HL-60 (cell line): ENCODE measurements at regions not wholly inside any gene's neighbourhood (a gene's known extent, or its start where the extent isn't known, plus 50 kb on each side); places are given as distances from the start of the nearest gene placed in this dataset.

ENCODE experiments used
- TF ChIP-seq, protein P1 (sequence below): IDR thresholded peaks from one replicate; pipeline ENCODE4 v1.5.1; 2011; ENCODE audit warnings: low read length, control low read depth, inconsistent platforms; ENCODE audit not compliant: insufficient read depth
- TF ChIP-seq, protein P2 (sequence below): IDR thresholded peaks from 2 replicates; pipeline ENCODE4 v1.6.1; 2012; ENCODE audit warnings: low read depth; ENCODE audit not compliant: insufficient replicate concordance

GRCh38 chr2:39865751-39866150 is 86.7 kb upstream of the THUMPD2 start:
- TF ChIP-seq, protein P1, sequence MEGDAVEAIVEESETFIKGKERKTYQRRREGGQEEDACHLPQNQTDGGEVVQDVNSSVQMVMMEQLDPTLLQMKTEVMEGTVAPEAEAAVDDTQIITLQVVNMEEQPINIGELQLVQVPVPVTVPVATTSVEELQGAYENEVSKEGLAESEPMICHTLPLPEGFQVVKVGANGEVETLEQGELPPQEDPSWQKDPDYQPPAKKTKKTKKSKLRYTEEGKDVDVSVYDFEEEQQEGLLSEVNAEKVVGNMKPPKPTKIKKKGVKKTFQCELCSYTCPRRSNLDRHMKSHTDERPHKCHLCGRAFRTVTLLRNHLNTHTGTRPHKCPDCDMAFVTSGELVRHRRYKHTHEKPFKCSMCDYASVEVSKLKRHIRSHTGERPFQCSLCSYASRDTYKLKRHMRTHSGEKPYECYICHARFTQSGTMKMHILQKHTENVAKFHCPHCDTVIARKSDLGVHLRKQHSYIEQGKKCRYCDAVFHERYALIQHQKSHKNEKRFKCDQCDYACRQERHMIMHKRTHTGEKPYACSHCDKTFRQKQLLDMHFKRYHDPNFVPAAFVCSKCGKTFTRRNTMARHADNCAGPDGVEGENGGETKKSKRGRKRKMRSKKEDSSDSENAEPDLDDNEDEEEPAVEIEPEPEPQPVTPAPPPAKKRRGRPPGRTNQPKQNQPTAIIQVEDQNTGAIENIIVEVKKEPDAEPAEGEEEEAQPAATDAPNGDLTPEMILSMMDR: no peak
- TF ChIP-seq, protein P2, sequence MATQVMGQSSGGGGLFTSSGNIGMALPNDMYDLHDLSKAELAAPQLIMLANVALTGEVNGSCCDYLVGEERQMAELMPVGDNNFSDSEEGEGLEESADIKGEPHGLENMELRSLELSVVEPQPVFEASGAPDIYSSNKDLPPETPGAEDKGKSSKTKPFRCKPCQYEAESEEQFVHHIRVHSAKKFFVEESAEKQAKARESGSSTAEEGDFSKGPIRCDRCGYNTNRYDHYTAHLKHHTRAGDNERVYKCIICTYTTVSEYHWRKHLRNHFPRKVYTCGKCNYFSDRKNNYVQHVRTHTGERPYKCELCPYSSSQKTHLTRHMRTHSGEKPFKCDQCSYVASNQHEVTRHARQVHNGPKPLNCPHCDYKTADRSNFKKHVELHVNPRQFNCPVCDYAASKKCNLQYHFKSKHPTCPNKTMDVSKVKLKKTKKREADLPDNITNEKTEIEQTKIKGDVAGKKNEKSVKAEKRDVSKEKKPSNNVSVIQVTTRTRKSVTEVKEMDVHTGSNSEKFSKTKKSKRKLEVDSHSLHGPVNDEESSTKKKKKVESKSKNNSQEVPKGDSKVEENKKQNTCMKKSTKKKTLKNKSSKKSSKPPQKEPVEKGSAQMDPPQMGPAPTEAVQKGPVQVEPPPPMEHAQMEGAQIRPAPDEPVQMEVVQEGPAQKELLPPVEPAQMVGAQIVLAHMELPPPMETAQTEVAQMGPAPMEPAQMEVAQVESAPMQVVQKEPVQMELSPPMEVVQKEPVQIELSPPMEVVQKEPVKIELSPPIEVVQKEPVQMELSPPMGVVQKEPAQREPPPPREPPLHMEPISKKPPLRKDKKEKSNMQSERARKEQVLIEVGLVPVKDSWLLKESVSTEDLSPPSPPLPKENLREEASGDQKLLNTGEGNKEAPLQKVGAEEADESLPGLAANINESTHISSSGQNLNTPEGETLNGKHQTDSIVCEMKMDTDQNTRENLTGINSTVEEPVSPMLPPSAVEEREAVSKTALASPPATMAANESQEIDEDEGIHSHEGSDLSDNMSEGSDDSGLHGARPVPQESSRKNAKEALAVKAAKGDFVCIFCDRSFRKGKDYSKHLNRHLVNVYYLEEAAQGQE: no peak
